ENCODE measurements at regions not wholly inside any gene's neighbourhood (a gene's known extent, or its start where the extent isn't known, plus 50 kb on each side); places are given as distances from the start of the nearest gene placed in this dataset.
"Not testable (repeated sequence)": the region's sequence is repeated elsewhere in the genome, so short reads cannot be mapped to it uniquely, and the experiment has no call there.

GRCh38 chr1:173394813-173395212 is 82.3 kb upstream of the PRDX6 start:
- in situ Hi-C loops (cut with MboI; ENCODE audit: low sequenced_read_pairs), result not testable (repeated sequence)

GRCh38 chr1:173395762-173396161 is 81.4 kb upstream of the PRDX6 start:
- in situ Hi-C loops (cut with MboI; ENCODE audit: low sequenced_read_pairs), result no loop called here

GRCh38 chr1:173400387-173400995 is 76.6 kb upstream of the PRDX6 start:
- in situ Hi-C loops (cut with MboI; ENCODE audit: low sequenced_read_pairs), result loop anchor here (25.0 kb wide), 1 partner anchor 1337 kb away; no protein-coding TSS in a partner anchor

- in situ Hi-C loops (cut with MboI; ENCODE audit: low sequenced_read_pairs), result loop anchor here (25.0 kb wide), 1 partner anchor 1333 kb away; no protein-coding TSS in a partner anchor
Observed at GRCh38 chr1:173403996-173404395, 73.1 kb upstream of the PRDX6 start.

- in situ Hi-C loops (cut with MboI; ENCODE audit: low sequenced_read_pairs), result loop anchor here (25.0 kb wide), 1 partner anchor 1332 kb away; no protein-coding TSS in a partner anchor
Observed at GRCh38 chr1:173405281-173405680, 71.9 kb upstream of the PRDX6 start.

- in situ Hi-C loops (cut with MboI; ENCODE audit: low sequenced_read_pairs), result loop anchor here (25.0 kb wide), 1 partner anchor 1331 kb away; no protein-coding TSS in a partner anchor
Observed at GRCh38 chr1:173405834-173406233, 71.3 kb upstream of the PRDX6 start.

GRCh38 chr1:173406783-173407230 is 70.3 kb upstream of the PRDX6 start:
- in situ Hi-C loops (cut with MboI; ENCODE audit: low sequenced_read_pairs), result loop anchor here (25.0 kb wide), 1 partner anchor 1330 kb away; no protein-coding TSS in a partner anchor

GRCh38 chr1:173407846-173408245 is 69.3 kb upstream of the PRDX6 start:
- in situ Hi-C loops (cut with MboI; ENCODE audit: low sequenced_read_pairs), result loop anchor here (25.0 kb wide), 1 partner anchor 1329 kb away; no protein-coding TSS in a partner anchor

- in situ Hi-C loops (cut with MboI; ENCODE audit: low sequenced_read_pairs), result loop anchor here (25.0 kb wide), 1 partner anchor 1328 kb away; no protein-coding TSS in a partner anchor
Observed at GRCh38 chr1:173408886-173409285, 68.2 kb upstream of the PRDX6 start.

GRCh38 chr1:173409613-173410012 is 67.5 kb upstream of the PRDX6 start:
- in situ Hi-C loops (cut with MboI; ENCODE audit: low sequenced_read_pairs), result loop anchor here (10.0 to 25.0 kb wide), 2 partner anchors 665 to 1328 kb away; no protein-coding TSS in a partner anchor

GRCh38 chr1:173410133-173410793 is 66.9 kb upstream of the PRDX6 start:
- in situ Hi-C loops (cut with MboI; ENCODE audit: low sequenced_read_pairs), result loop anchor here (10.0 to 25.0 kb wide), 2 partner anchors 665 to 1327 kb away; no protein-coding TSS in a partner anchor

- in situ Hi-C loops (cut with MboI; ENCODE audit: low sequenced_read_pairs), result loop anchor here (10.0 to 25.0 kb wide), 2 partner anchors 666 to 1326 kb away; no protein-coding TSS in a partner anchor
Observed at GRCh38 chr1:173410794-173411236, 66.3 kb upstream of the PRDX6 start.

GRCh38 chr1:173411835-173412742 is 65.0 kb upstream of the PRDX6 start:
- in situ Hi-C loops (cut with MboI; ENCODE audit: low sequenced_read_pairs), result loop anchor here (10.0 to 25.0 kb wide), 2 partner anchors 667 to 1325 kb away; no protein-coding TSS in a partner anchor

GRCh38 chr1:173413271-173413707 is 63.8 kb upstream of the PRDX6 start:
- in situ Hi-C loops (cut with MboI; ENCODE audit: low sequenced_read_pairs), result loop anchor here (10.0 to 25.0 kb wide), 2 partner anchors 668 to 1324 kb away; no protein-coding TSS in a partner anchor

GRCh38 chr1:173414136-173414535 is 63.0 kb upstream of the PRDX6 start:
- in situ Hi-C loops (cut with MboI; ENCODE audit: low sequenced_read_pairs), result loop anchor here (10.0 to 25.0 kb wide), 2 partner anchors 669 to 1323 kb away; no protein-coding TSS in a partner anchor

GRCh38 chr1:173414539-173415226 is 62.5 kb upstream of the PRDX6 start:
- in situ Hi-C loops (cut with MboI; ENCODE audit: low sequenced_read_pairs), result loop anchor here (10.0 to 25.0 kb wide), 2 partner anchors 670 to 1323 kb away; no protein-coding TSS in a partner anchor

- in situ Hi-C loops (cut with MboI; ENCODE audit: low sequenced_read_pairs), result loop anchor here (10.0 to 25.0 kb wide), 2 partner anchors 671 to 1322 kb away; no protein-coding TSS in a partner anchor
Observed at GRCh38 chr1:173415490-173415889, 61.6 kb upstream of the PRDX6 start.

GRCh38 chr1:173415905-173416450 is 61.2 kb upstream of the PRDX6 start:
- in situ Hi-C loops (cut with MboI; ENCODE audit: low sequenced_read_pairs), result loop anchor here (10.0 to 25.0 kb wide), 2 partner anchors 671 to 1321 kb away; no protein-coding TSS in a partner anchor

- in situ Hi-C loops (cut with MboI; ENCODE audit: low sequenced_read_pairs), result loop anchor here (10.0 to 25.0 kb wide), 2 partner anchors 673 to 1320 kb away; no protein-coding TSS in a partner anchor
Observed at GRCh38 chr1:173417563-173417962, 59.6 kb upstream of the PRDX6 start.

All from HL-60/S4 (cell line).